ENCODE measurements at regions not wholly inside any gene's neighbourhood (a gene's known extent, or its start where the extent isn't known, plus 50 kb on each side); places are given as distances from the start of the nearest gene placed in this dataset.

DNA sequence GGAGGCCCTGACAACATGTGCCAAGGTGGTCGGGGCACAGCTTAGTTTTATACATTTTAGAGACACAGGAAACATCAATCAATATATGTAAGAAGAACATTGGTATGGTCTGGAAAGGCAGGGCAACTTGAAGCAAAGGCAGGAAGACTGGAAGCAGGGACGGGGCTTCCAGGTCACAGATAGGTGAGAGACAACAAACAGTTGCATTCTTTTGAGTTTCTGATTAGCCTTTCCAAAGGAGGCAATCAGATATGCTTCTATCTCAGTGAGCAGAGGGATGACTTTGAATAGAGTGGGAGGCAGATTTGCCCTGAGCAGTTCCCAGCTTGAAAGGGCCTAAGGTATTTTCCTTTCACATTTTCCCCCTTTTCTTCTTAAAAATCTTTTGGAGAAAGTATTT, 311.0 kb upstream of the RGS17 start:
- TF ChIP-seq, protein P1, sequence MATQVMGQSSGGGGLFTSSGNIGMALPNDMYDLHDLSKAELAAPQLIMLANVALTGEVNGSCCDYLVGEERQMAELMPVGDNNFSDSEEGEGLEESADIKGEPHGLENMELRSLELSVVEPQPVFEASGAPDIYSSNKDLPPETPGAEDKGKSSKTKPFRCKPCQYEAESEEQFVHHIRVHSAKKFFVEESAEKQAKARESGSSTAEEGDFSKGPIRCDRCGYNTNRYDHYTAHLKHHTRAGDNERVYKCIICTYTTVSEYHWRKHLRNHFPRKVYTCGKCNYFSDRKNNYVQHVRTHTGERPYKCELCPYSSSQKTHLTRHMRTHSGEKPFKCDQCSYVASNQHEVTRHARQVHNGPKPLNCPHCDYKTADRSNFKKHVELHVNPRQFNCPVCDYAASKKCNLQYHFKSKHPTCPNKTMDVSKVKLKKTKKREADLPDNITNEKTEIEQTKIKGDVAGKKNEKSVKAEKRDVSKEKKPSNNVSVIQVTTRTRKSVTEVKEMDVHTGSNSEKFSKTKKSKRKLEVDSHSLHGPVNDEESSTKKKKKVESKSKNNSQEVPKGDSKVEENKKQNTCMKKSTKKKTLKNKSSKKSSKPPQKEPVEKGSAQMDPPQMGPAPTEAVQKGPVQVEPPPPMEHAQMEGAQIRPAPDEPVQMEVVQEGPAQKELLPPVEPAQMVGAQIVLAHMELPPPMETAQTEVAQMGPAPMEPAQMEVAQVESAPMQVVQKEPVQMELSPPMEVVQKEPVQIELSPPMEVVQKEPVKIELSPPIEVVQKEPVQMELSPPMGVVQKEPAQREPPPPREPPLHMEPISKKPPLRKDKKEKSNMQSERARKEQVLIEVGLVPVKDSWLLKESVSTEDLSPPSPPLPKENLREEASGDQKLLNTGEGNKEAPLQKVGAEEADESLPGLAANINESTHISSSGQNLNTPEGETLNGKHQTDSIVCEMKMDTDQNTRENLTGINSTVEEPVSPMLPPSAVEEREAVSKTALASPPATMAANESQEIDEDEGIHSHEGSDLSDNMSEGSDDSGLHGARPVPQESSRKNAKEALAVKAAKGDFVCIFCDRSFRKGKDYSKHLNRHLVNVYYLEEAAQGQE (IDR thresholded peaks at IDR 0.05; ENCODE audit: insufficient read depth in 1 of 2, low read depth in 2 of 2, low read length in 2 of 2), result no peak
- no peak for TF ChIP-seq POLR2AphosphoS5 (IDR thresholded peaks at IDR 0.05; ENCODE audit: low read depth, low read length)

Measured in PFSK-1 (cell line).